ENCODE measurements at regions not wholly inside any gene's neighbourhood (a gene's known extent, or its start where the extent isn't known, plus 50 kb on each side); places are given as distances from the start of the nearest gene placed in this dataset.
"Not testable (repeated sequence)": the region's sequence is repeated elsewhere in the genome, so short reads cannot be mapped to it uniquely, and the experiment has no call there.

- no peak for DNase-seq (ENCODE audit: low read depth)
Measured at GRCh38 chr6:11961923-11962322, 50.2 kb upstream of the HIVEP1 start.

DNA sequence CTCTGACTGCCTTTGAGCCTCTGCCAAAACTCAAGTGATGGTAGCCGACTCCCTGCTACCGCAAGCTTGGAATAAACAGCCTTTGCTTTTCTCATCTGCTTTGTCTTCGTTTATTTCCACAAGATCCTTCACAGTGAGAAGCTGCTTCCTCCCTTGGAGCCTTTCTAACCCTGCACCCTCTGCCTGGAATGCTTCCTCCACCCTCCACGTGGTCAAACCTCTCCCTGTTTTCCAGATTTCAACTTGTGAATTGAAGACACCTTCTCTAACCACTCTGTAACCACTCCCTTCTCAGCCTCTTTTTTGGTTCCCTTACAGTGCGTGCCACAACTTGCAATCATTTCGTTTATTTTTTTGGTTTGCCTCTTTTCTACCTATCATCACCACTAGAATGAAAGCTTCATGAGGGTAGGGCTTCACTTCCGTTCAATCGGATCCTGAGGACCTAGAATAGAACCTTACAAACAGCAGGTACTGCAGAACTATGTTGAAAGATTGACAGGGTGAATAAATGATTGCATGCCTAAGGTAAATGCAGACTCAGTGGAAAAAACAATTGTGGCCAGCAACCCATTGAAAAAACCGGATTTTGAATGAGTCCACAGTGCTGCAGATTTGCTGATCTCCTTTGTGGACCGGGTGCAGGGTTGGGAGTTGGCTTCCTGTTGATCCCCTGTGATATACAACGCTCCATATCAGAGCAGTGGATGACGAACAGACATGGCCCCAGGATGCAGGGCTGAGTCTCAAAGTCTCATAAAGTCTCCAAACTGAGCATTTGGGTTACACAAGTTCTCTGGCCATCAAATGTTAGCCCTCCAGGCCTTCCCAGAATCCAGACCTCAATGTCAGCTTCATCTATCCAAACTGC is 51.0 kb upstream of the HIVEP1 start:
- no peak for DNase-seq (ENCODE audit: low read depth)

- DNase-seq (ENCODE audit: low read depth) = no peak
Measured at GRCh38 chr6:11956781-11957180, 55.3 kb upstream of the HIVEP1 start.

GRCh38 chr6:11953641-11954040 is 58.5 kb upstream of the HIVEP1 start:
- DNase-seq (ENCODE audit: low read depth) = no peak

GRCh38 chr6:11952316-11952715 is 59.8 kb upstream of the HIVEP1 start:
- no peak for DNase-seq (ENCODE audit: low read depth)

- DNase-seq (ENCODE audit: low read depth) = no peak
Measured at GRCh38 chr6:11951868-11952267, 60.2 kb upstream of the HIVEP1 start.

- DNase-seq (ENCODE audit: low read depth) = no peak
Measured at GRCh38 chr6:11950109-11950508, 62.0 kb upstream of the HIVEP1 start.

GRCh38 chr6:11947575-11947974 is 64.5 kb upstream of the HIVEP1 start:
- no peak for DNase-seq (ENCODE audit: low read depth)

DNA sequence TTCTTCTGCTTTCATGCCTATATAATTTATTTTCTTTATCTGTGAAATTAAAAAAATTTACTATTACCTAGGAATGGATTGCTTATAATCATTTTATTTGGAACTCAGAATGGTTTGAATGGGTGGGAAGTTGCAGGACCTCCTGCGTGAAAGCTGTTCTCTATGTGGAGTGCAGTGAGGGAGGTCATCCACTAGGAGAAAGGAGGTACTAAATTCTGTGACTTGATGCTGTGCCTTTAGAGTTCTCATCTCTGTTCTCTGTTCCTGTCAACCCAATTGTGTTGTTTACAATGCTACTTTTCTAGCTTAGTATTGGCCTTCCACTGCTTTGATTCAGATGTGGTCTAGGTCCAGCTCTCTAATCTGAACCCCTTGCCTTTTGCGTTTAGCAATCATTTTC is 65.0 kb upstream of the HIVEP1 start:
- DNase-seq (ENCODE audit: low read depth) = no peak

DNA sequence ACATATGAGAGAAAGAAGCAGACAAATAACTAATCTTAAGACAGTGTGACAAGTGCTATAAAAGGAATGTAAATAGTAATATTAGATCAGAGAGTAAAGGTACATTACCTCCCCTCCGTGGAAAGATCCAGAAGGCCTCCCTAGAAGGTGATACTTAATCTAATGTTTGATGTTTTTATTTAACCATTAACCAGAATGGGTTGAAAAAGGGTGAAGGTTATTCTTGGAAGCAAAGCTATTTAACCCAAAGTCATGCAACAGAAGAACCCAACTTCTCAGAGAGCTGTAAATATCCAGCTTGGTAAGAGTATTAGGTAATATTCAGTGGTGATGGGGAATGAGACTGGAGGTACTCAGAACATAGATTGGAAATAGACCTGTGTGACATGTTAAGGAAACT is 68.0 kb upstream of the HIVEP1 start:
- DNase-seq (ENCODE audit: low read depth) = no peak

- DNase-seq (ENCODE audit: low read depth) = no peak
Measured at GRCh38 chr6:11943060-11943459, 69.1 kb upstream of the HIVEP1 start.

- DNase-seq (ENCODE audit: low read depth) = no peak
Measured at GRCh38 chr6:11942185-11942864, 69.8 kb upstream of the HIVEP1 start.

GRCh38 chr6:11940532-11941166 is 71.5 kb upstream of the HIVEP1 start:
- DNase-seq (ENCODE audit: low read depth) = not testable (repeated sequence)

DNA sequence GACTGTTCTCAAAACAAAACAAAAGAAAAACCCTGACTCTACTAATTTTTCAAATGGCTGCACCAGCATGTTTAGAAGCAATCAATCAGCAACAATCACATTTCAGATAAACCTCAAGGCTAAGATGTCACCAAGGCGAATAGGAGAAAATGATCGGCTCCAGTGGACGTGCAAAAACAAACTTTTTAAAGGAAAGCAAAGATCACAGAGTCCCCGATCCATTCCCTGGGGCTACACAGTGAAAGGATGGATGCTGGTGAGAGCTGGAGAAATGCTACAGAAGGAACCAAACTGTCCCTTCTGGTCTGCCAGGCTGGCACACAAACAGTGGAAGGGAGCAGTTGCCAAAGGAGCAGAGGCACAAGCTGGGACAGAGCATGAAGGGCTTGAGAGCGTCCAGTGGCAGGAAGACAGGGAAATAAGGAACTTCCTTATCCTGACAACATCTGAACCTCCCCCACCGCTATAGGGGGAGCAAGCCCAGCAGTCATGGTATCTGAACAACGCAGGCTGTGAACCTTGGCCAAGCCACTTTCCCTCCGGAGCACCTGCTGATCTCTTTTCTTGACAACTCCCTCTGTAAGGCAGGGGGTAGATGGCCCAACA is 73.7 kb upstream of the HIVEP1 start:
- no peak for DNase-seq (ENCODE audit: low read depth)

DNA sequence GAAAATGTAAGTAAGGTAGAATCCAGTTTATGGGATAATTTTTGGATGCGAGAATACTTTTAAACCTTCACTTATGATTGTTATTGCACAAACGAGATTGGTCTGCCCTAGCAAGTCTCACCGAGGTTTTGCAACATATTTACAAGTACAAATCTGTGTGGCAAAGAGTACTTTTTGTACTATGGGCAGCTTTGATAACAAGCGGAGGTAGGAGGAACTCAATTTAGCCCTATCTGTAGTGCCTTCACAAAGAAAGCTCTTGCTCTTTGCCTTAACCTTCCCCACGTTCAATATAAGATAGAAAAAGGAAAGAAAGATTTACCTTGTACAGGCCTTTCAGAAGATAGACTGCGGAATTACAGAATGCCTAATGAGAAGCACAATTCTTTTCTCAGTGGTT is 77.5 kb upstream of the HIVEP1 start:
- no peak for DNase-seq (ENCODE audit: low read depth)

DNA sequence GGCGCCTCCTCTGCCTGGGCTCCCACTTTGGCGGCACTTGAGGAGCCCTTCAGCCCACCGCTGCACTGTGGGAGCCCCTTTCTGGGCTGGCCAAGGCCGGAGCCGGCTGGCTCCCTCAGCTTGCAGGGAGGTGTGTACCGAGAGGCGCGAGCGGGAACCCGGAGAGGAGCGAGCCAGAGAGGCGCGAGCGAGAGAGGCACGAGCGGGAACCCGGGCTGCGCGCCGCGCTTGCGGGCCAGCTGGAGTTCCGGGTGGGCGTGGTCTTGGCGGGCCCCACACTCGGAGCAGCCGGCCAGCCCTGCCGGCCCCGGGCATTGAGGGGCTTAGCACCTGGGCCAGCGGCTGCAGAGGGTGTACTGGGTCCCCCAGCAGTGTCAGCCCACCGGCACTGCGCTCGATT is 79.2 kb upstream of the HIVEP1 start:
- DNase-seq (ENCODE audit: low read depth) = not testable (repeated sequence)

DNA sequence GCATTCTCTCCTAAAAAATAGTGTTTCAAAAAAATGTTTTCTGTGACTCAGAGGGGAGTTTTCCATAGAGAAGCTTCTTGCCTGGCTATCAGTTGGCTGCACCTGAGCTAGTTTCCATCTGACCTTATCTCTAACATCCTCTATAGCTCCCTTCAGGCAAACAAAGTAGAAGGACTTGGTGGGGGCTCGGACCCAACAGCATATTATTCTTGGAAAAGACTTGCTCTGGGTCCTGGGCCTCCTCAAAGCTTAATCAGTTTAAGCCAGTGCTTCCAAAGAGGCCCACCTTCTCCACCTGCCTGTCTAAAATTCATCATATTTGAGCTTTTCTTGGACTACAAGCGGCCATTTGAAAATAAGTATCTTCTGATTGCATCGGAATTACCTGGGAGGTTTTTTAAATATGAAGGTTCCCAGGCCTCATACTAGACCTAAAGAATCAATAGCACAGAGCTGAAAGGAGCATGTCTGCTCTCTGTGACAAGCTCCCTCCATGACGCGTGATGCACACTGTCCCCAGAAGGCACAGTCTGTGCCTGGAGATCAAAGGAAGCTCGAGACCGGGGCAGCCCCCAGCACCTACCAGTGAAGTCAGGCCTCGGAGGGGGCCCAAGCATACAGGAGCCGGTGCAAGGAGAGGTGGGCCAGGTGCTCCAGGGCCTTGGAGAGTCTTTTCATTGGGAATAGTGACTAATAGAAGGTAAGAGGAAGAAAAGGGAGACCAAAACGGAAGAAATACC is 80.6 kb upstream of the HIVEP1 start:
- no peak for DNase-seq (ENCODE audit: low read depth)

GRCh38 chr6:11930834-11931233 is 81.3 kb upstream of the HIVEP1 start:
- DNase-seq (ENCODE audit: low read depth) = not testable (repeated sequence)

DNA sequence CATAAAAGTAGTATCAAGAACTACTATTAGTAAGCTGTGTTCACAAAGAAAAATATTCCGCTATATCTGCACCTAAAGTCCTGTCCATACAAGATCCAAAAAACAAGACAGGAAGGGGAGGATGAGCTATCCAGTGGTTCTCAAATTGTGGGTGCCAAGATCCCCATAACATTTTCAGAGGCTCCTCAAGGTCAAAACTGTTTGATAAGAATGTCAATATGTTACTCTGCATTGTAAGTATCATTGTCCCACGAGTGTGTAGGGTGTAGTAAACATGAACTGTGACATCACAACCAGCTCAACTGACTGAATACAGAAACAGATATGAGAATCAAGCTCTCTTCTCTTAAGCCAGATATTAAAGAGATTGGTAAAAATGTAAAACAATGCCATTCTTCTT is 81.9 kb upstream of the HIVEP1 start:
- DNase-seq (ENCODE audit: low read depth) = no peak

GRCh38 chr6:11929241-11929835 is 82.8 kb upstream of the HIVEP1 start:
- no peak for DNase-seq (ENCODE audit: low read depth)

All from HT1080 (cell line).